Endodermal cell (in vitro differentiated cells): ENCODE measurements at regions not wholly inside any gene's neighbourhood (a gene's known extent, or its start where the extent isn't known, plus 50 kb on each side); places are given as distances from the start of the nearest gene placed in this dataset.
A peak's percentile ranks its signal among the peaks of the same experiment; 100 is the strongest.
"Not testable (repeated sequence)": the region's sequence is repeated elsewhere in the genome, so short reads cannot be mapped to it uniquely, and the experiment has no call there.

Experiments used
- DNase-seq: peaks from one replicate; pipeline ENCODE4 v3.0.0-alpha.2; 2017
- H3K27ac ChIP-seq: 2 replicates; pipeline ENCODE4 v1.5.1; 2013; ENCODE audit warnings: mild to moderate bottlenecking, low read depth, low read length, moderate library complexity
- H3K27me3 ChIP-seq: 2 replicates; pipeline ENCODE4 v1.6.1; 2013; ENCODE audit warnings: mild to moderate bottlenecking, low read length, moderate library complexity; ENCODE audit not compliant: insufficient read depth, control insufficient read depth, poor library complexity, severe bottlenecking
- H3K36me3 ChIP-seq: 2 replicates; pipeline ENCODE4 v1.7.0; 2013; ENCODE audit warnings: mild to moderate bottlenecking, low read length, moderate library complexity; ENCODE audit not compliant: control insufficient read depth, insufficient read depth
- H3K4me1 ChIP-seq: one replicate; pipeline ENCODE4 v1.7.0; 2013; ENCODE audit warnings: low read length; ENCODE audit not compliant: control insufficient read depth, insufficient read depth
- H3K4me3 ChIP-seq: 2 replicates; pipeline ENCODE4 v1.5.1; 2013; ENCODE audit warnings: mild to moderate bottlenecking, low read length, moderate library complexity
- H3K9ac ChIP-seq: 2 replicates; pipeline ENCODE4 v1.6.1; 2013; ENCODE audit warnings: mild to moderate bottlenecking, low read length, moderate library complexity; ENCODE audit not compliant: poor library complexity, severe bottlenecking; ENCODE audit errors: extremely low read depth
- H3K9me3 ChIP-seq: 2 replicates; pipeline ENCODE4 v1.6.1; 2013; ENCODE audit warnings: mild to moderate bottlenecking, low read length, moderate library complexity; ENCODE audit not compliant: control insufficient read depth
- H3K27ac Mint-ChIP-seq: 2 replicates; pipeline ENCODE4 v1.8.0; 2020; ENCODE audit warnings: mixed read lengths
- H3K27me3 Mint-ChIP-seq: 2 replicates; pipeline ENCODE4 v1.8.0; 2021; ENCODE audit warnings: mild to moderate bottlenecking, mixed read lengths; ENCODE audit not compliant: insufficient read depth
- H3K36me3 Mint-ChIP-seq: 2 replicates; pipeline ENCODE4 v1.8.0; 2020; ENCODE audit warnings: low read depth, mixed read lengths
- H3K4me1 Mint-ChIP-seq: 2 replicates; pipeline ENCODE4 v1.8.0; 2020; ENCODE audit warnings: mixed read lengths
- H3K4me3 Mint-ChIP-seq: 2 replicates; pipeline ENCODE4 v1.8.0; 2020; ENCODE audit warnings: mild to moderate bottlenecking, moderate library complexity, mixed read lengths
- H3K9me3 Mint-ChIP-seq: 2 replicates; pipeline ENCODE4 v1.8.0; 2020; ENCODE audit warnings: mild to moderate bottlenecking, mixed read lengths
- WGBS, 2 experiments: methylation state at CpG; one replicate each; pipeline versions ENCODE4 v1.1.5 to v1.1.7; 2013; ENCODE audit warnings: missing lambda C conversion rate in 2 of 2, mixed read lengths in 1 of 2; ENCODE audit not compliant: insufficient coverage in 1 of 2, insufficient read length in 1 of 2; 5-methylcytosine and 5-hydroxymethylcytosine counted together

DNA sequence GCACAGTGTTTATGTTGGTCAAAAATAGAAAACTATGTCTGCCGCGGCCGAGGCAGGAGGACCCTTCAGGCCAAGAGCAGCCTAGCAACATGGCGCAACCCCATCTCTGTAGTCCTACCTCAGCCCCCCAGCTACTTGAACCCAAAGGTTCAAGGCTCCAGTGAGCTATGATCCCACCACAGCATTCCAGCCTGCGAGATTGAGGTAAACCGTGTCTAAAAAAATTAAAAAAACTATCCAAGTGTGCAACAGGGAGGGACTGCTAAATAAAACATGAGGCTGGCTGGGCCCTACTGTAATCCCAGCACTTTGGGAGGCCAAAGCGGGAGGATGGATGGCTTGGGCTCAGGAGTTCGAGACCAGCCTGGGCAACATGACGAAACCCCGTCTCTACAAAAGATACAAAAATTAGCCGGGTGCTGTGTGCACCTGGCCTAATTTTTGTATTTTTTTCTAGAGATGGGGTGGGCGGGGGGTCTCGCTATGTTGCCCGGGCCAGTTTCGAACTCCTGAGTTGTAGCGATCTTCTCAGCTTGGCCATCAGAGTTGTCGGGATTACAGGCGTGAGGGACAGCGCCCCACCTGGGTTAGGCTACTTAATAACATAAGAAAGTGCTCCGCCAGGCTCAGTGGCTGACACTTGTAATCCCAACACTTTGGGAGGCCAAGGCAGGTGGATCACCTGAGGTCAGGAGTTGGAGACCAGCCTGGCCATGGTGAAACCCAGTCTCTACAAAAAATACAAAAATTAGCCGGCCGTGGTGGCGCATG, 309.4 kb downstream of the ZNF37A start:
- DNase-seq, H3K9me3 ChIP-seq, H3K9ac ChIP-seq, H3K4me3 ChIP-seq, H3K4me1 ChIP-seq, H3K36me3 Mint-ChIP-seq, H3K4me1 Mint-ChIP-seq, H3K36me3 ChIP-seq, H3K27me3 ChIP-seq, H3K27me3 Mint-ChIP-seq, H3K27ac ChIP-seq: not testable (repeated sequence)
- WGBS, 2 experiments, result 92 to 94% methylated on average over 9 to 22 of the region's 23 CpGs
- Mint-ChIP-seq H3K27ac (peak overlapping the region; percentile 97), H3K9me3 (peaks cover 17% of the 10 kb centered on the region), H3K4me3 (peak overlapping the region; percentile 72)

DNA sequence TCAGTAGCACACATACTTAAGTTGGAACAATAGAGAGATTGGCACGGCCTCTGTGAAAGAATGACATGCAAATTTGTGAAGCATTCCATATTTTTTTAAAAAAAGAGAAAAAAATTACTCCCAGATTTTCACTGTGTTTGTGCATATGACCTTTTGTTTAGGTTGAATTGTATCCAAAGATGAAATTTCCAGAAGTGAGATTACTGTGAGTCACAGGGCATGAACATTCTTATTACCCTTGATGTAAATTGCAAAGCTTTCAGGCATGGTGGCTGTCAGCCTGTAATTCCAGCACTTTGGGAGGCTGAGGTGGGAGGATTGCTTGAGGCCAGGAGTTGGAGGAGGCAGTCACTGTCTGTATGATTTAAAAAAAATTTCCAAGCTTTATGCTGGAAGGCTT, 329.5 kb downstream of the ZNF37A start:
- H3K9me3 Mint-ChIP-seq, result peaks cover 31% of the 10 kb centered on the region
- no CpG with 5 or more reads among the region's 1 CpG for WGBS, 2 experiments

DNA sequence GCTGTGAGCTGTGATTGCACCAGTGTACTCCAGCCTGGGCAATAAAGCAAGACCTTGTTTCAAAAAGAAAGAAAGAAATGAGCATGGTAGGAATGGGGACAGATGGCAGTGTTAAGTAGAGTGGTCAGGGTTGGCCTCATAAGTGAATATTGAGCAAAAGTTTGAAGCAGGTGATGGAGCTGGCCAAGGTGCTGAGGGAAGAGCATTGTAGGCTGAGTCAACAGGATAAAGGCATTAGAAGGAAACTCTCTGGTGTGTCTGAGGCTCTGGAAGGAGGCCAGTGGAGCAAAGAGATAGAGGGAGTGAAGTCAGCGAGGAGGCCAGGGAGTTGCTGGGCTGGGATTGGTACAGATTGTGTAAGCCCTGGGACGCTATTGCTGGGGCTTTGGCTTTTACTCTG, 336.1 kb downstream of the ZNF37A start:
- no CpG with 5 or more reads among the region's 2 CpGs for WGBS, 2 experiments
- H3K9me3 Mint-ChIP-seq, result peaks cover 28% of the 10 kb centered on the region
- DNase-seq, H3K4me1 Mint-ChIP-seq, H3K9me3 ChIP-seq, H3K27me3 ChIP-seq, H3K36me3 ChIP-seq, H3K4me3 Mint-ChIP-seq, H3K27ac ChIP-seq, H3K9ac ChIP-seq, H3K4me3 ChIP-seq, H3K4me1 ChIP-seq, H3K27me3 Mint-ChIP-seq, H3K27ac Mint-ChIP-seq: not testable (repeated sequence)
- peaks cover 16% of the 10 kb centered on the region for H3K36me3 Mint-ChIP-seq

More for the DNA sequence above, 329.5 kb downstream of the ZNF37A start:
- H3K9ac ChIP-seq, H3K27ac ChIP-seq, H3K36me3 ChIP-seq, H3K4me3 ChIP-seq, H3K4me3 Mint-ChIP-seq, H3K27me3 Mint-ChIP-seq, H3K4me1 Mint-ChIP-seq, H3K9me3 ChIP-seq, H3K27me3 ChIP-seq, H3K36me3 Mint-ChIP-seq, DNase-seq, H3K4me1 ChIP-seq, H3K27ac Mint-ChIP-seq: not testable (repeated sequence)

DNA sequence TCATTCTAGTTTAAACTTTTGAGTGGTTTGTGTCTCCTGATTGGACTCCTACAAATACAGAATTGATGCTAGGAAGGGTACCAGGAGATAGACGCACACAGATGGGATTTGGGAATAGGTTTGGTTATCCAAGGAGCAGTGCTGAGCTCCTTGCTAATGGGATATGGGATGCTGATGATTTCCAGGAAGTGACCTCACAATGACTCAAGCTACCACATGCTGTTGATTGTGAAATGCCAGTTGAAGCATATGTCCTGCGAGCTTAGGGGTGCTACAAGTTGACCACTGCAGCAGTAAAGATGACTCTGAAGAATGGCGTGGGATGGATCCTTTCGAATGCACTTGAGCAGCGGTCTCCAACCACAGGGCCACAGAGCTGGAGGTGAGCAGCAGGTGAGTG, 343.2 kb downstream of the ZNF37A start:
- not testable (repeated sequence) for H3K36me3 ChIP-seq, H3K9ac ChIP-seq, H3K27me3 Mint-ChIP-seq, H3K27me3 ChIP-seq, H3K4me3 Mint-ChIP-seq, H3K27ac ChIP-seq, H3K4me1 ChIP-seq, H3K4me3 ChIP-seq, H3K4me1 Mint-ChIP-seq, DNase-seq, H3K27ac Mint-ChIP-seq, H3K9me3 ChIP-seq
- no CpG with 5 or more reads among the region's 5 CpGs for WGBS, 2 experiments
- H3K9me3 Mint-ChIP-seq, result peaks cover 34% of the 10 kb centered on the region
- peaks cover 15% of the 10 kb centered on the region for H3K36me3 Mint-ChIP-seq

DNA sequence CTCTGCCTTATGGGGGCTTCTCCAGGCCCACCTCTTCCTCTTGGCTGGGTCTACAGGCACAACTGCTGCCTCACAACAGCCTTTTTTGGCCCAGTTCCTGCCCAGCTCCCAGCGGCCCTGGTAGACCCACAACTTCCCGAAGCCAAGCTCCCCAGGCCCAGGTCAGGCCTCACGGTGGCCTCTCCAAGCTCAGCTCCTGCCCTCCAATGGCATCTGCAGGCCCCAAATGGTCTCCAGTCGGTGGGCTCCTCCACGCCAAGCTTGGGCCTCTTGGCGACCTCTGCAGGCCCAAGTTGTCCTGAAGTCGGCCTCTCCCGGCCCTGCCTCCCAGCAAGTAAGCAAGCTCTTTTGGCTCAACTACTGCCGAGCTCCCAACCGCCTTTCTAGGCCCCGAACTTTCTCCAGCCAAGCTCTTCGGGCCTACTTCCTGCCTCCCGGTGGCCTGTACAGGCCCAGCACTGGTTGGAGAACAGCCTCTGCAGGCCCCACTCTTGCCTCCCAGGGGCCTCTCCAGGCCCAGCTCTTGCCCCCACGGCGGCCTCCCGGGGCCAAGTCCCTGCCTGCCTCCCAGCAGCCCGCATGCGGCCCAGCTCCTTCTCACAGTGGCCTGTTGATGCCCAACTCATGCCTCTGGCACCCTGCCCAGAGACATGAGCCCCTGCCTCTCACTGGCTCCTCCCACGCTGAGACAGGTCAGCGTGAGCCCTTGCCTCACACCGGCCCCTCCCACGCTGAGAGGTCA, 354.6 kb downstream of the ZNF37A start:
- H3K9me3 ChIP-seq, H3K4me1 ChIP-seq, H3K36me3 ChIP-seq, H3K27ac ChIP-seq, H3K27me3 ChIP-seq, H3K4me1 Mint-ChIP-seq, H3K9ac ChIP-seq, H3K4me3 Mint-ChIP-seq, DNase-seq, H3K27ac Mint-ChIP-seq, H3K4me3 ChIP-seq, H3K27me3 Mint-ChIP-seq: not testable (repeated sequence)
- Mint-ChIP-seq H3K9me3 (peaks cover 52% of the 10 kb centered on the region), H3K36me3 (peaks cover 11% of the 10 kb centered on the region)
- WGBS, 2 experiments, result 89% methylated on average over 11 to 22 of the region's 22 CpGs

DNA sequence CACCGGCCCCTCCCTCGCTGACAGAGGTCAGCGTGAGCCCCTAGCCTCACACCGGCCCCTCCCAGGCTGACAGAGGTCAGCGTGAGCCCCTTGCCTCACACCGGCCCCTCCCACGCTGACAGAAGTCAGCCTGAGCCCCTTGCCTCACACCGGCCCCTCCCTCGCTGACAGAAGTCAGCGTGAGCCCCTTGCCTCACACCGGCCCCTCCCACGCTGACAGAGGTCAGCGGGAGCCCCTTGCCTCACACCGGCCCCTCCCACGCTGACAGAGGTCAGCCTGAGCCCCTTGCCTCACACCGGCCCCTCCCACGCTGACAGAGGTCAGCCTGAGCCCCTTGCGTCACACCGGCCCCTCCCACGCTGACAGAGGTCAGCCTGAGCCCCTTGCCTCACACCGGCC, 355.5 kb downstream of the ZNF37A start:
- 89 to 100% methylated on average over 1 to 21 of the region's 21 CpGs for WGBS, 2 experiments
- not testable (repeated sequence) for H3K36me3 ChIP-seq, H3K4me1 Mint-ChIP-seq, H3K27ac Mint-ChIP-seq, H3K9ac ChIP-seq, H3K4me3 Mint-ChIP-seq, DNase-seq, H3K27ac ChIP-seq, H3K27me3 ChIP-seq, H3K27me3 Mint-ChIP-seq, H3K9me3 ChIP-seq, H3K4me1 ChIP-seq, H3K4me3 ChIP-seq
- H3K9me3 Mint-ChIP-seq, result peaks cover 59% of the 10 kb centered on the region
- H3K36me3 Mint-ChIP-seq, result peaks cover 11% of the 10 kb centered on the region
